CD1c-positive myeloid dendritic cell (primary cell): ENCODE measurements at regions not wholly inside any gene's neighbourhood (a gene's known extent, or its start where the extent isn't known, plus 50 kb on each side); places are given as distances from the start of the nearest gene placed in this dataset.

ENCODE experiments used
- DNase-seq: peaks from one replicate; pipeline ENCODE4 v3.0.0-alpha.2; 2016; ENCODE audit errors: extremely low spot score

GRCh38 chr4:112847781-112848180, 201.7 kb upstream of the ANK2 start:
- DNase-seq: no peak

DNA sequence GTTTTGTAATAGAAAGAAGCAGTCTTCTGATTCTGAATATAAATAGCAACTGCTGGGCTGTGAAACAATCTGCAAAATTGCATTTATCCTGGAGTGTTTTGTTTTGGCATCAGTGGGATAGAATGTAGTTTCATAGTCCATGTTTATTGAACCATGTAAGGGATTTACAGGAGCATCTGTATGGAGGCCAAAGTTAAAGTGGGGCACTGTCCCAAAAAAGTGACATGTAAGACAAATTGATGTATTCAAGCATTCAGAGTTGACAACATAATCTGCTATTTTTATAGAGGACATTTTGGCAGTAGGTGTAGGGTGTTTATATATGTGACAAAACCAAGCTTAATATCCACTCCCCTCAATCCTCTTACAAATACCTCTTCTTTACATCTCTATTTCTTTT, 200.5 kb upstream of the ANK2 start:
- no peak for DNase-seq

DNA sequence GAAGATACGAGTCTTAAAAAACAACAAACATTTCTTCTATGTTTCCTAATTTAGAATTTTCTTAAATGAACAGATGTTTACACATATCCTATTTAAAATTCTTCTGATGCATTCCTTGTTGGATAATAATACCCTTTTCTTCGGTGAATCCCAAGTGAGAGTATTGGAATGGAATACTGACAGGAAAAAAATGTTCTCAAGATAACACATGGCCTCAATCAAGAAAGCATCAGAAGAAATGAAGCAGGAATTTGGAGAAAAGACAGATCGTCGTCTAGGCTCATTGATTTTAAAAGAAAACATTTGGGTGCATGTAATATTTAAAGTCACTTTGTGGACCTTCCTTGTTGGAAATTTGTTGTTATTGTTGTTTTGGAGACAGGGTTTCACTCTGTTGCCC, 196.9 kb upstream of the ANK2 start:
- DNase-seq: no peak

- no peak for DNase-seq
Observed at GRCh38 chr4:112853662-112854256, 195.7 kb upstream of the ANK2 start.

DNA sequence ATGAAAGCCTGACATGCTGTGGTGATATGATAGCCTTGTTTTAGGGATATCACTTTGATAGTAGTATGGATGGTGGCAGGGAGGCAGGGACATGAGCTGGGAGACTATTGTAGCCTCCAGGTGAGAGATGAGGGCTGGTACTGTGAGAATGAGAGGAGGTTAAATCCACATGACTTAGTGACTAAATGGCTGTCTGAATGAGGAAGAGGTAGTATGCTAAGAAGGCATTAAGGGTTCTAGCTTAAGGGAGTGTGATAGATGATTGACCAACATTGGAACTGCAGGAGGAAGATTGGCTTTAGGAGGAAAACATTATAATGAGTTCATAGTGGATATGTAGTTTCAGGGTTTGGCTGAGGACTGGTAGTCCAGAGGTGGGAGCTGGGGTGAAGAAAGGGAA, 195.0 kb upstream of the ANK2 start:
- no peak for DNase-seq

- no peak for DNase-seq
Observed at GRCh38 chr4:112855058-112855457, 194.4 kb upstream of the ANK2 start.

DNA sequence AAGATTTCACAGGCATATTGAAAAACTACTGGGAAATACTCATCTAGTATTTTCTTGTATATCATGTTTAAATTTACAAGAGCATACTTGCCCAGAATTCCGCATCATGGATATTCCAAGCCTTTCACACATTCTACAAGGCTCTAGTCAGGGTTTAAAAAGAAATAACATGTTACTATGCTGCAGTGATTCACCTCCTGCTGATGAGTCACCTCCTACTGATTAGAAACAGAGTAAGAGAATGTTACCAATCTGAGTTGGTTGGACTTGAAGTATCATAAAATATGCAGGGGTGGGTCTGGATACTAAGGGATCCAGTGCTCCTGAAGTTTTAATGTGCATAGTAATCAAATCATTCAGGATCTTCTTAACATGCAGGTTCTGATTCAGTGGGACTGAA, 192.0 kb upstream of the ANK2 start:
- DNase-seq: no peak

DNA sequence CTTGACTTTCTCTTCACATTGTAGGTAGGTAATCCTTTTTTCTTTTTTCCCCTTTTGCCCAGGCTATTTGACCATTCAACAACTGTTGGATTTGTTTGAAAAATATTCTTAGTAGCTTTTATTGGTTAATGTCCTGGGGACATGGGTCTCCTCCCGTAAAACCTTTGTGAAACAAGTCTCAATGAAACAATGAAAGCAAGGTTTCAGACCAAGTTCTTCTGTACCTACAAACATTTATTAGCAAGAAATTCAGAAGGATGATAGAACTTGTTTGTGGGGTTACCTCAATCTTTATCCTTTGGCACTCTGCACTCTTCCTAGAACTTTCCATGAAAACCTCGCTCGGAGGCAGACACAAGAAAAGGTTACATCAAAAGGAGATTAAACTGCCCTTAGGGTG, 190.7 kb upstream of the ANK2 start:
- DNase-seq: no peak

DNA sequence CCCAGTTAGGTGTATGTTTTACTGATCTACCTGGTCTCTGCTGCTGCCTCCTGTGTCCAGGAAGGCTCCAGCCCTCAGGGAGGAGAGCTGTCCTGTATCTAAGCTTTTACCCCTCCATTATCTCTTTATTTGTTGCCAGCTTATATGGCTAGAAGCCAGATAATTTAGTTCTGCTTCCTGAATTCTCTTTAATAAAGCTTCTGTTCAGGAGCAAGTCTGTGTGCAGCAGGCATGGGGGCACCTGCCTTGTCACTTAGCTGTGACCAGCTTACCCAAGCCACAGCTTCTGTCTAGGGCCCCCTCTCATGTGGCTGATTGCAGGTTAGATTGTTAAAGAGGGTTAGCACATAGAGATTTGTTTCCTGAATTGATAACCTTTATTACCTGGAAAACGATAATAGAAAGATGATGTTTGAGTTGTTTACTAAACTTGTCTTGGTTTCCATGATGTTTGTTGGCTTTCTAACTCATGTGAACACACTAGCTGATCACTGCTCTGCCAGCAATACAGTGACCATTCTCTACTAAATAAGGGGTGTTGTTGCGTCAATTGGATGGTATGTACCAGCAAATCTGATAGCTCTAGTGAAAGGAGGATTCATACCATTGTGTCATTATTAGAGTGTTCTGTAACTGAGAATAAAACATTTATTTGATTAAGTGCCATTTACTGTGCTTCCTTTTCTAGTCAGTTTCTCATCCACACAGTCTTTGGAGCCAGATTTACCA, 189.8 kb upstream of the ANK2 start:
- DNase-seq: no peak

DNA sequence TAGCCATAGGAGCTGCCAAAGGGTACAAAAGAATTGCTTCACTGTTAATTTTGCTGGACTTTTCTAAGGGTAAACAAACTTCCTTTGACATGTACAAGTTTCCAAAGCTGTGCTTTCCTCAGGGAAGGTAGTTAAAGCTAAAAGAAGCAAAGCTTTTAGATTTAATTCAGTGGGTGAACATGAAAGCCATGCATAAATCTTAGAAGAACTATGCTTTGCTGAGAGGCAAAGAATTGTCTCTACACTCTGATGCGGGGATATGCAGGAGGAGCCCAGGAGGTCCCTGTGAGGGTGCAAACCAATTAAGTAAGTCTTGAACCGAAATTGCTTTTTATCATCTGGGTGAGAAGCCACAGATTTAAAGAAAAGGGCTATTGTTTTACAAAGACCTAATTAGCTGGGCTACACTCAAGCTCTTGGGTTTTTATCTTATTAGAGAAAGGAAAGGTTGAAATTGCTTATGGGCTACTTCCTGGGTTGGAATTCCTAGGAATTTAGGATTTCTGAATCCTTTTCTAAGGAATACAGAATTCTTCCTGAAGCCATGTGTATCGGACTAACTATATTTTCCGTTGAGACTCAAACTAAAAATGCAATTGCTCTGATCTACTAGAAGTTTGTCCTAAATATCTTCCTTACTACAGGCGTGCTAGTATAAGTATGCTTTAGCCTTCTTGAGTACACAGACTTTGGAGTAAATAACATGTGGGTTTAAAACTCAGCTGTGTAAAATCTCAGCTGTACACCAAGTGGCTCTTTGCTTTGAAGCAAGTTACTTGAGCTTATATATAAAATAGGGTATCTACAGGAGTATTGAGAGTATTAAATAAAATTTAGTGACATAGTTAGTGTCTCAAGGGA, 188.4 kb upstream of the ANK2 start:
- DNase-seq: no peak

DNA sequence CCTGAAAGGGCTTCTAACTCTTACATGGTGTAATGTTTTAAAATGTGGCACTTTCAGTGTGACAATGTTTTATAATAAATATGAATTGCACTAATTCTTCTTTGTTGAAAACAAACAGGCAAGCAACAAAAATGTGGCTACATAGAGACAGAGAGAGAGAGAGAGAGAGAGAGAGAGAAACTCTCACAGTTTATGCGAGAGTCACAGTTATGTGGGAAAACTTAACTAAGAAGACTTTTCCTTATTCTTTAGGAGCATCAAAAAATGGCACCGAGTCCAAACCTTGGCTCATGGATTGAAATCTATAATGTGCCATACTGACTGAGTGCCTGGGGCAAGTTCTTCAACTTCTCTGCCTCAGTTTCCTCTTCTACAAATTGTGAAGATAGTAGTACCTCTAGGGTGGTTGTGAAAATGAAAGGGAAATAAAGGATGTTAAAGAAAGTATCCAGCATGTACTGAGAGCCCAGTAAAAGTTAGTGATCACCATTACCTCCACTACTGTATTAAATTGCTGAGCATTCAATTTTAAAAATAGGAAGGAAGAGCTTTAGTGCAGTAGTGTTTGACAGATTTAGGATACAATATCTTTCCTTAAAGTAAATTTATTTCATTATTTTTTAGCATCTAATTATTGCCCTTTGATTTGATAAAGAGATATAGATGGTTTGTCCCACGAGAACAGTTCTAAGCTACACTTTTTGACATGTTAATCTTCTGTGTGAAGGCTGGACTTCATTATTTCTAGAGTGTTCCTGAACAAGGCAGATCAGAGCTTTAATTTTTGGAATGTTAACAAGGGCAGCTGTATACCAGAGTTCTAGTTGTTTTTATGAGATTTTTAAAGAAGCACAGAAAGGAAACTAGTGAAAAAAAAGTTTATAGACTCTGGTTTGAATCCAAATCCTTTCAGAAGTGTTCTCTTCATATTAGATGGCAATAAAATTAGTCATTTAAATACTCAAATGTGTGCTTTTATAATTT, 187.5 kb upstream of the ANK2 start:
- DNase-seq: no peak

DNA sequence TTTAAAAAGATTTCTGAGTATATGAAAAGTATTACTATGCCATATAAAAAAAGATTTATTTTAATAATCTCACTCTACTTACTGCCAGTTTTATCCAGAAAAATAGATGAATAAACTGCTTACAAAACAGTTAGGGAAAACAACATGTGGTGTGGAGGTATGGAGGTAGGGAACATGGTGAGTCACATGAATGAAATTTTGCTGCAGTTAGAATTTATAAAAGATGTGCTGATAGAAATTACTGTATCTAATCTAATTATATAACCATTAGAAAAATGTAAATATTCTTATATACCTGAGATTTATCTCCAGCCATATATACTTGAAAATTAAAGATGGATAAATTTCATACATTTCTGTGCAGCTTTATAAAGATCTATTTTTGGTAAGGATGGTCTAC, 184.0 kb upstream of the ANK2 start:
- DNase-seq: no peak

GRCh38 chr4:112876316-112876715, 173.1 kb upstream of the ANK2 start:
- DNase-seq: no peak

- DNase-seq: no peak
Observed at GRCh38 chr4:112881842-112882241, 167.6 kb upstream of the ANK2 start.

DNA sequence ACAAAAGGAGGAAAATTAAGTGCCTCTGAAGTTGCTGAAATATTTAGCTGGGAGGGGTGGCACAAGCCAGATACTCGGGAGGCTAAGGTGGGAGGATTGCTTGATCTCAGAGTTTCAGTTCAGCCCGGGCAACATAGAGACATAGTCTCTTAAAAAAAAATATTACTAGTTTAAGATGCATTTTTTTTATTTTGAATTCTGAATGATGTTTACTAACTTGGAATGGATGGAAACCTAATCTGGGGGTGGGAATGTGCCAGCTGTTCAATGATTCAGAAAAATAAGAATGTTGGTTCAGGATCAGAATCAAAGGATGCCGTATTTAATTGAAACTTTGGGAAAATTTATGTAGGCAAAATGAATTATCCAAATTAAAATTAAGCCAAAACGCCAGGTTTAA, 167.2 kb upstream of the ANK2 start:
- no peak for DNase-seq

DNA sequence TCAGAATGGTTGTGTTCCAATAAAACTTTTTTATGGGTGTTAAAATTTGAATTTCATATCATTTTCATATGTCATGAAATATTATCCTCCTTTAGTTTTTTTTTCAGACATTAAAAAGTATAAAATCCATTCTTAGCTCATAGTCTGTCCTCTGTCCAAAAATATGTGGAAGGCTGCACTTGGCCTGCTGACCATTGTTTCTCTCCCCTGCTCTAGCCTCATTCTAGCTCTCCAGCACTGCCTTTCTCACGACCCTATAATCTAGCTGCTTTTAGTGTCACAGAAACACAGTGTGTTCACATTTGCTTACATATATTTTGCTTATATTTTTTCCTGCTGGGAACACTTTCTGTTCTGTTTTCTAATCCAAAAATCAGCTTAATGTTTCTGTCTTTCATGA, 165.0 kb upstream of the ANK2 start:
- no peak for DNase-seq

GRCh38 chr4:112885897-112886296, 163.6 kb upstream of the ANK2 start:
- no peak for DNase-seq

DNA sequence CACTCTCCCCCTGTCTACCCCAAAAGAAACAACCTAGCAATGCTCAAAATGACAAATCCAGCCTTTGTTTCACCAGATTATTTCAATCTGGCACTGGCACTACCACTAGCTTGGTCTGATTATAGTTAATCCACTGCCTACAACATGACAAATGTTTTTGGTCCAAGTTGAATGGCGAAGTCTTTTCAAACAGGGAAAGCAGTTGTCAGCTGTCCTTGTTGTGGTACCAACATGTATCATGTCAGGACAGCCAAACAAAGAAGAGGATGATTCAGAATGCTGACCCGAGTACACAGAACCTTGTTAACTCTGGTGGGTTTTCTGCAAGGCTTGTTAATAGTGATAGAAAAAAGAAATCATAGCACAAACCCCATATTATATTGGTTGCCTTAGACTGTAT, 160.8 kb upstream of the ANK2 start:
- no peak for DNase-seq

DNA sequence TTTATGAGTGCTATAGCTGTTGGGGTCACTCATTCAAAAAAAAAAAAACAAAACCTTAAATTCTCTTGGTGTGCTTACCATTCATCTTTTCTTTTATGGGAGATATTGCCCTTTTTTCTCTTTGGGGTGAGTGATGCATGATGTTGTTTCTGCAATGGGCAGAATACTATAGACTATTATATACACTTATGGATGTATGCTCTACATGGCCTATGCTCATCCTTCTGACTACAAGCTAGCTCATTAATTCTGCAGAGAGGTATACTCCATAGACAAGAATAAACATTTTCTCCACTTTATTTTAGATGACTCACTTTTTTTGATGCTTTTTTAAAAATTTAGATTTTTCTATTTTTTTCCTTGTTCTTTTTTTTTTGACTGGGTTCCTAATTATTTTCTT, 160.3 kb upstream of the ANK2 start:
- DNase-seq: no peak

DNA sequence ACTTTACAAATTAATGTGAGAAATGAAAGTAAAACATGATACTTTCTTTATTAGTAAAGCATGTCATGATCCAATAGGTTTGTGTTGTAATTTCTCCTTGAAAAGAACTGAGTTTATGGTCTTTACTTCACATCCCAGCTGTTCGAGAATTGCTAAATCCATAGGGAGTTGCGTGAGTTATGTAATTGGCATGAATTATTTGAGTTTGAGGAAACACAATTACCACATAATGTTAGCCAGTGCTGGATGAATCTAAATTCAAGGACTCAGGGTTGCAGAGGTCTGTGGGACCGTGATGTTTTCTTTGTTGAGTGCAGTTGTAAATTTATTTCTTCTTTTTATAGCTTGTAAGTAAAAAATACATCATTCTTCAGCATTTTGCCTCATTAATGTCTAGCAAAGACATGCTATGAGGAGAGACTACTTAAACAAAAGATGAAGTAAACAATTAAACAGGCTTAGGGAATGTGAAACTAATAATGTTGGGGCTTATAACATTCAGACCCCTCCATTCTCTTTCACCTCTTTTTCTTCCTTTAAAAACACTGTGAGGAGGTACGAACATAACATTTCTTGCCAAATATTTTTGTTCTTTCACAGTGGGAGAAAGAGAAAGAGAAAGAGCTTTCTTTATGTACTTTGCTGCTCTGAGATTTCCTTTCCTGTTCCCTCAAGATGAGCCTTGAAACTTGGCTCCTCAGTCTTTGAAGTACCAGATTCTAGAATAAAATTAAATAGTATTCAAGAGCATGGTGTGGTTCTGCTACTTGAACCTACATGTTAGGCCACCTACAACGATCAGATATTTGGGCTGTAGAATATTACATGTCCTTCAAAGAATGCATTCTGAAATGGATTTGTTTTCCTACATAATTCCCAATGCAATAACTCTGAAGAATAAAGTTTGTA, 159.6 kb upstream of the ANK2 start:
- no peak for DNase-seq

- no peak for DNase-seq
Observed at GRCh38 chr4:112894480-112894879, 155.0 kb upstream of the ANK2 start.
